ENCODE measurements at regions not wholly inside any gene's neighbourhood (a gene's known extent, or its start where the extent isn't known, plus 50 kb on each side); places are given as distances from the start of the nearest gene placed in this dataset.
A peak's percentile ranks its signal among the peaks of the same experiment; 100 is the strongest.

DNA sequence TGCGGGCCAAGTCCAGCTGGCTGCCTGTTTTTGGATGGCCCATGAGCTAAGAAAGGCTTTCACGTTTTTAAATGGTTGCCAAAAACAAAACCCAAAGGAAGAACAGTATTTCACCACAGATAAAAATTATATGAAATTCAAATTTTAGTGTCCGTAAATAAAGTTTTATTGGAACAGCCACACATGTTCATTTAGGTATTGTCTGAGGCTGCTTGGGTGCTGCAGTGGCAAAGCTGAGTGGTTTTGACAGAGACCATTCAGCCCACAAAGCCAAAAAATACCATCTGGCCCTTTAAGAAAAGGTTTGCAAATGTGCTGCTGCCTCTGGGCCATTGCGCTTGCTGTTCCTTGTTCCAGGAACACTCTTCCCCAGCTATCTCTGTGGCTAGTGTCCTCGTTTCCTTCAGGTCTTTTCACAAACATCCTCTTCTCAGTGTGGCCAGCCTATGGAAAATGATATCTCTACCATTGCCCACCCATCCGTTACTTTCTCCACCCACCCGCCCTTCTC lies 232.9 kb upstream of the CIBAR2 start:
- H3K4me1 ChIP-seq: peaks cover 17% of the 10 kb centered on the region
- H3K27ac ChIP-seq: no peak overlapping the region
- 76 to 88% methylated on average over 7 of the region's 7 CpGs for WGBS, 2 donors

DNA sequence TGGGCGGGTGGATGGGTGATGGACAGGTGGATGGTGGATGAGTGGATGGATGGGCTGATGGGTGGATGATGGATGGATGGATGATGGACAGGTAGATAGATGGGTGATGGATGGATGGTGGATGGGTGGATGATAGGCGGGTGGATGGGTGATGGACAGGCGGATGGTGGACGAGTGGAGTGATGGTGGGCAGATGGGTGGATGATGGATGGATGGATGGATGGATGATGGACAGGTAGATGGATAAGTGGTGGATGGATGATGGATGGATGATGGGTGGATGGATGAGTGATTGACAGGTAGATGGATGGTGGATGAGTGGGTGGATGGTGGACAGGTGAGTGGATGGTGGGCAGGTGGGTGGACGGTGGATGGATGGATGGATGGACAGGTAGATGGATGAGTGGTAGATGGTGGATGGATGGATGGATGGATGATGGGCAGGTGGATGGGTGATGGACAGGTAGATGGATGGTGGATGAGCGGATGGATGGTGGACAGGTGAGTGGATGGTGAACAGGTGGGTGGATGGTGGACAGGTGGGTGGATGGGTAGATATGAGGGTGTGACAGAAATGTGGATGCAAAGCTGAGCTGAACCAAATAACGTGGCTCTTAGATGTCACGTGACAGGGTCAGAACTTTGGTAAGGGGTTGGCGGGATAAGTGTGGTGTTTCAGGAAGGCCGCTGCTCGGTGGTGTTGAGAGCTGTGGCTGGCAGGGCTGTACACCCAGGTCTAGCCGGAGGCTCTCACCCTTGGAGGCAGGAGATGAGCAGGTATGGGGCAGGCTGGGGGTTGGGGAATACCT lies 234.3 kb upstream of the CIBAR2 start:
- TF ChIP-seq, protein P1, sequence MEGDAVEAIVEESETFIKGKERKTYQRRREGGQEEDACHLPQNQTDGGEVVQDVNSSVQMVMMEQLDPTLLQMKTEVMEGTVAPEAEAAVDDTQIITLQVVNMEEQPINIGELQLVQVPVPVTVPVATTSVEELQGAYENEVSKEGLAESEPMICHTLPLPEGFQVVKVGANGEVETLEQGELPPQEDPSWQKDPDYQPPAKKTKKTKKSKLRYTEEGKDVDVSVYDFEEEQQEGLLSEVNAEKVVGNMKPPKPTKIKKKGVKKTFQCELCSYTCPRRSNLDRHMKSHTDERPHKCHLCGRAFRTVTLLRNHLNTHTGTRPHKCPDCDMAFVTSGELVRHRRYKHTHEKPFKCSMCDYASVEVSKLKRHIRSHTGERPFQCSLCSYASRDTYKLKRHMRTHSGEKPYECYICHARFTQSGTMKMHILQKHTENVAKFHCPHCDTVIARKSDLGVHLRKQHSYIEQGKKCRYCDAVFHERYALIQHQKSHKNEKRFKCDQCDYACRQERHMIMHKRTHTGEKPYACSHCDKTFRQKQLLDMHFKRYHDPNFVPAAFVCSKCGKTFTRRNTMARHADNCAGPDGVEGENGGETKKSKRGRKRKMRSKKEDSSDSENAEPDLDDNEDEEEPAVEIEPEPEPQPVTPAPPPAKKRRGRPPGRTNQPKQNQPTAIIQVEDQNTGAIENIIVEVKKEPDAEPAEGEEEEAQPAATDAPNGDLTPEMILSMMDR (IDR thresholded peaks at IDR 0.05): no peak
- WGBS, 2 donors: 94 to 95% methylated on average over 12 of the region's 12 CpGs
- Histone ChIP-seq H3K27me3 (no peaks in the 10 kb centered on the region), H3K27ac (no peak overlapping the region), H3K9me3 (no peaks in the 10 kb centered on the region), H3K36me3 (ENCODE audit: low read depth, missing control alignments) (no peaks in the 10 kb centered on the region), H3K4me1 (peaks cover 31% of the 10 kb centered on the region), H3K4me3 (no peak overlapping the region)
- intact Hi-C loops (cut with DNase I; ENCODE audit: low total_unique reads): no loop called here
- no peak for DNase-seq

More for the DNA sequence above, 232.9 kb upstream of the CIBAR2 start:
- Histone ChIP-seq H3K36me3 (ENCODE audit: low read depth, missing control alignments) (no peaks in the 10 kb centered on the region), H3K4me3 (no peak overlapping the region), H3K9me3 (no peaks in the 10 kb centered on the region), H3K27me3 (no peaks in the 10 kb centered on the region)
- no peak for DNase-seq
- intact Hi-C loops (cut with DNase I; ENCODE audit: low total_unique reads): no loop called here
- no peak for TF ChIP-seq POLR2A (IDR thresholded peaks at IDR 0.05)
- TF ChIP-seq, protein P1 (IDR thresholded peaks at IDR 0.05): no peak

DNA sequence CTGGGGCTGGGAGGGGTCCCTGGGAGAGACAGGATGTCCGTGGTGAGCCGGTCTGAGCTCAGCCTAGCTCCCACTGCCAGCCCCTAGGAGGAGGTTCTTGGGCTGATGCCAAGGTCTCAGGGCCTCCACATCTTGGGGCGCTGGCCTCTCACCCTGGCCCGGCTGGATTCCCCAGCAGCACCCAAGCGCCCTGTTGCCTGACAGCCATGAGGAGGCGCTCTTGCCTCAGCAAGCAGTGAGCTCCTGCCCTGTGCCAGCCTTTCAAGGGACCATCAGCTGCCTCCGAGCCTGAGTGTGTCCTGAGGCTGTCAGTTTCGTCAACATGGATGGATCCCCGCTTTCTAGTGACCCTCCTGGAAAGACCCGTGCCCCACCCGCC lies 234.9 kb upstream of the CIBAR2 start:
- DNase-seq: peak; percentile 70
- WGBS, 2 donors: 78 to 100% methylated on average over 1 to 11 of the region's 11 CpGs
- intact Hi-C loops (cut with DNase I; ENCODE audit: low total_unique reads): no loop called here
- Histone ChIP-seq H3K27ac (no peak overlapping the region), H3K4me3 (no peak overlapping the region), H3K4me1 (peaks cover 37% of the 10 kb centered on the region), H3K27me3 (no peaks in the 10 kb centered on the region), H3K36me3 (ENCODE audit: low read depth, missing control alignments) (no peaks in the 10 kb centered on the region), H3K9me3 (no peaks in the 10 kb centered on the region)
- TF ChIP-seq POLR2A (IDR thresholded peaks at IDR 0.05): no peak
- TF ChIP-seq, protein P1 (IDR thresholded peaks at IDR 0.05): peak; percentile 24 to 47 (median 35)

DNA sequence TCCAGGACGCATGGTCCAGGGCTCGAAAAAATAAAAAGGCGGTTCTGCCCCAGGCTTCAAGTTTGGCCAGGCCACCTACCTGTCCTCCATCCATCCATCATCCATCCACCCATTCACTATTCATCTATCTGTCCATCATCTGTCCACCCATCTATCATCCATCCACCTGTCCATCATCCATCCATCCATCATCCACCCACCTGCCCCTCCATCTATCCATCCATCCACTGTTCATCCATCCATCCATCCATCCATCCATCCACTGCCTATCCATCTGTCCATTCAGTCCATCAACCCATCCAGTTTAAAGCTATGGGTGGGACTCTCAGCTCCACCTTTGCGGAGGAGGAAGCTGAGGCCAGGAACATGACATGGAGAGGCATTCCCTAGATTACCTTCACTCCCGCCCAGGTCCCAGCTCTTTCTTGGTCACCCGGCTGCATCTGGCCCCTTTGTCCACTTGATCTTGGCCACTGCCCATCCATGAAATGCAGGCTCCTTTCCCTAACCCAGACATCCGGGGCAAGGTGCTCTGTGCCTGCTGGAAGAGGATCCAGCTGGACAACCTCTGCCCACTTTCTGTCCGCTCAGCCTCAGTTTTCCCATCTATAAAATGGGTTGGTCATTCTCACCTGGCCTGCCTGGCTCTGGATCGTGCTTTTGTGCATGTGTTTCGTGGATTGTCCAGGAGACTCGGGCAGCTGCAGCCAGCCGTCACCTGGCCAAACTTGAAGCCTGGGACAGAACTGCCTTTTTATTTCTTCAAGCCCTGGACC lies 236.0 kb upstream of the CIBAR2 start:
- Histone ChIP-seq H3K9me3 (no peaks in the 10 kb centered on the region), H3K4me3 (no peak overlapping the region), H3K36me3 (ENCODE audit: low read depth, missing control alignments) (no peaks in the 10 kb centered on the region), H3K4me1 (peaks cover 41% of the 10 kb centered on the region), H3K27me3 (no peaks in the 10 kb centered on the region), H3K27ac (no peak overlapping the region)
- WGBS, 2 donors: 90 to 91% methylated on average over 11 to 12 of the region's 12 CpGs
- no peak for TF ChIP-seq POLR2A (IDR thresholded peaks at IDR 0.05)
- TF ChIP-seq, protein P1 (IDR thresholded peaks at IDR 0.05): no peak
- no peak for DNase-seq
- intact Hi-C loops (cut with DNase I; ENCODE audit: low total_unique reads): no loop called here
